Esophagus muscularis mucosa (tissue), 4 donors: ENCODE measurements at regions not wholly inside any gene's neighbourhood (a gene's known extent, or its start where the extent isn't known, plus 50 kb on each side); places are given as distances from the start of the nearest gene placed in this dataset.
"Not testable (repeated sequence)": the region's sequence is repeated elsewhere in the genome, so short reads cannot be mapped to it uniquely, and the experiment has no call there.

ENCODE experiments used
- DNase-seq: peaks from one replicate; pipeline ENCODE4 v3.0.0-alpha.2; 2017; ENCODE audit errors: extremely low spot score
- H3K27ac ChIP-seq, 4 donors: fragments of 200-600 bp; sonication (generic); replicated peaks in 1 of 4; 1 replicate in 3 of 4; 2 replicates in 1 of 4; pipeline ENCODE4 v1.5.1; 2016 to 2019; ENCODE audit warnings: mild to moderate bottlenecking in 1 of 4
- H3K27me3 ChIP-seq, 4 donors: fragments of 200-600 bp; sonication (generic); one replicate each; pipeline versions ENCODE4 v1.5.1 to v1.6.0; 2016 to 2019
- H3K36me3 ChIP-seq, 4 donors: fragments of 200-600 bp; sonication (generic); one replicate each; pipeline ENCODE4 v1.5.1; 2016 to 2019
- H3K4me1 ChIP-seq, 4 donors: fragments of 200-600 bp; sonication (generic); one replicate each; pipeline ENCODE4 v1.5.1; 2016 to 2019
- H3K4me3 ChIP-seq, 4 donors: fragments of 200-600 bp; sonication (generic); 1 replicate in 2 of 4; 2 replicates in 2 of 4; pipeline ENCODE4 v1.5.1; 2016 to 2019; ENCODE audit warnings: mild to moderate bottlenecking in 4 of 4, moderate library complexity in 1 of 4
- H3K9me3 ChIP-seq, 4 donors: fragments of 200-600 bp; sonication (generic); 1 replicate in 3 of 4; 2 replicates in 1 of 4; pipeline ENCODE4 v1.5.1; 2016 to 2019
- CTCF ChIP-seq, 3 experiments: fragments of 200-600 bp in 2 of 3; fragments of 450-650 bp in 1 of 3; sonication (generic) in 2 of 3; IDR thresholded peaks; one replicate each; pipeline ENCODE4 v1.5.1; 2017 to 2019; ENCODE audit warnings: antibody characterized with exemption in 3 of 3, mild to moderate bottlenecking in 2 of 3, moderate library complexity in 1 of 3
- EP300 ChIP-seq: sonication (generic); formaldehyde crosslinking; IDR thresholded peaks from one replicate; pipeline ENCODE4 v1.6.1; 2017; ENCODE audit warnings: antibody characterized with exemption
- POLR2A ChIP-seq: fragments of 450-650 bp; IDR thresholded peaks from one replicate; pipeline ENCODE4 v1.6.1; 2017; ENCODE audit warnings: antibody characterized with exemption, moderate library complexity, mild to moderate bottlenecking, low read depth
- POLR2AphosphoS5 ChIP-seq, 2 donors: sonication (generic); formaldehyde crosslinking; IDR thresholded peaks; one replicate each; pipeline ENCODE4 v1.6.1; 2017; ENCODE audit warnings: antibody characterized with exemption in 2 of 2
- WGBS: methylation state at CpG from one replicate; pipeline ENCODE4 v1.1.5; 2018; 5-methylcytosine and 5-hydroxymethylcytosine counted together
- intact Hi-C: fragments of 100-400 bp; cut with DNase I; formaldehyde crosslinking; loops from one replicate; pipeline ENCODE4 v1.15.1; 2023

DNA sequence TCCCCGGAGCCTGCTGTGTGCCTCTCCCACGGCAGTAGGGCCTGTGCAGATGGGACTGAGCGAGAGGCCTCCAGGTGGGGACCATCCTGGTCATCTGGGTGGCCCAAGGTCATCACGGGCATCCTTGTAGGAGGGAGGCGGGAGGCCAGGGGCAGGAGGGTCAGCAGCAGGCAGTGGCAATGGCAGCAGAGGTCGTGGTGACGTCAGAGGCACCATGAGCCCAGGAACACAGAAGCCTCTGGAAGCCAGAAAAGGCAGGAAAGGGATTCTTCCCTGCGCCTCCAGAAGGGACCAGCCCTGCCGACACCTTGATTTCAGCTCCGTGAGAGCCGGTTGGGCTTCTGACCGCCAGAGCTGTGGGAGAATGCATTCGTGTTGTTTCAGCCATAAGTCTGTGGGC lies 190.3 kb downstream of the BANP start:
- peaks cover 0 to 20% (median 16%) of the 10 kb centered on the region in 4 donors for H3K9me3 ChIP-seq
- H3K27ac ChIP-seq: no peak overlapping the region
- H3K4me1 ChIP-seq: peaks cover 0 to 4% (median 2%) of the 10 kb centered on the region in 4 donors
- H3K27me3 ChIP-seq: no peaks in the 10 kb centered on the region
- no peak overlapping the region for H3K4me3 ChIP-seq
- intact Hi-C loops: no loop called here
- H3K36me3 ChIP-seq: no peaks in the 10 kb centered on the region
- WGBS: 91% methylated on average over 11 of the region's 13 CpGs
- no peak for TF ChIP-seq CTCF (IDR thresholded peaks at IDR 0.05)
- no peak for TF ChIP-seq POLR2AphosphoS5 (IDR thresholded peaks at IDR 0.05)
- TF ChIP-seq POLR2A: no peak
- TF ChIP-seq EP300: no peak
- no peak for DNase-seq

DNA sequence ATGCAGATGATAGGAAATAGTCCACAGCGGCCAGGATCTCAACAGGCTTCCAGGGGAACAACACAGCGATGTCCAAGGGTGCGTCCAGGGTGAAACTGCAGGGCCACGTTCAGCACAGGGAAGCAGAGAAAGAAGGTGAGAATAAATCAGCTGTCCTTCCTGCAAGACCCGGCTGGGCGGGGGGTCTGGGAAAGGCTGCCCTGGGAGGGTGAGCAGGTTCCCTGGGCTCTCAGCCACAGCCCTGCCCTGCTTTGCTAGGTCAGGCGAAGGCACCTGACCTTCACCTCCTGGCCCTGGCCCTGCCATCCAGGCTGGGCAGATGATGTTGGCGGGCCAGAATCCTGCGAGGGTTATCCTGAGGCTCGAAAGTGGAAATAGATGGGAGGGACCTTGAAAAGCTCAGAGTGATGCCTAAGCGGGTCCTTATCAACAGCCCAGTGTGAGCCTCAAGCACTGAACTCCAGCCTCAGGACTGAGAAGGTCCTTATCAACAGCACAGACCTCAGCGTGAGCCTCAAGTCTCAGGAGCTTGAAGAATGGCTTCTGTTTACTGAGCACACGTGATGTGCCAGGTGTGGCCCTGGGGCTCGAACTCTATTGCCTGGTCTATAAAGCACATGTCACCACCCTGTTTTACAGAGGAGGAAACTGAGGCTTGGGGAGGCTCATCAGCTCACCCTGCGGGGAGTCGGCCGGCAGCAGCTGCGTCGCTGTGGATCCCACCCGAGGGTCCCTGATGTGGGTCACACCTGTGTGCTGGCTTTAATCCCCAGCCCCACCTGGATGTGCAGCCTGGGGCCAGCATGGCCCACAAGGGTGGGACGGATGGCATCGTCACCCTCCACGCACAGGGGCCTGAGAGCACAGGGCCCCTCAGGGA lies 191.1 kb downstream of the BANP start:
- 88% methylated on average over 14 of the region's 23 CpGs for WGBS
- H3K36me3 ChIP-seq, intact Hi-C loops, DNase-seq, H3K4me1 ChIP-seq, H3K27ac ChIP-seq, H3K27me3 ChIP-seq, H3K4me3 ChIP-seq: not testable (repeated sequence)
- H3K9me3 ChIP-seq: peaks cover 0 to 20% (median 16%) of the 10 kb centered on the region in 4 donors

DNA sequence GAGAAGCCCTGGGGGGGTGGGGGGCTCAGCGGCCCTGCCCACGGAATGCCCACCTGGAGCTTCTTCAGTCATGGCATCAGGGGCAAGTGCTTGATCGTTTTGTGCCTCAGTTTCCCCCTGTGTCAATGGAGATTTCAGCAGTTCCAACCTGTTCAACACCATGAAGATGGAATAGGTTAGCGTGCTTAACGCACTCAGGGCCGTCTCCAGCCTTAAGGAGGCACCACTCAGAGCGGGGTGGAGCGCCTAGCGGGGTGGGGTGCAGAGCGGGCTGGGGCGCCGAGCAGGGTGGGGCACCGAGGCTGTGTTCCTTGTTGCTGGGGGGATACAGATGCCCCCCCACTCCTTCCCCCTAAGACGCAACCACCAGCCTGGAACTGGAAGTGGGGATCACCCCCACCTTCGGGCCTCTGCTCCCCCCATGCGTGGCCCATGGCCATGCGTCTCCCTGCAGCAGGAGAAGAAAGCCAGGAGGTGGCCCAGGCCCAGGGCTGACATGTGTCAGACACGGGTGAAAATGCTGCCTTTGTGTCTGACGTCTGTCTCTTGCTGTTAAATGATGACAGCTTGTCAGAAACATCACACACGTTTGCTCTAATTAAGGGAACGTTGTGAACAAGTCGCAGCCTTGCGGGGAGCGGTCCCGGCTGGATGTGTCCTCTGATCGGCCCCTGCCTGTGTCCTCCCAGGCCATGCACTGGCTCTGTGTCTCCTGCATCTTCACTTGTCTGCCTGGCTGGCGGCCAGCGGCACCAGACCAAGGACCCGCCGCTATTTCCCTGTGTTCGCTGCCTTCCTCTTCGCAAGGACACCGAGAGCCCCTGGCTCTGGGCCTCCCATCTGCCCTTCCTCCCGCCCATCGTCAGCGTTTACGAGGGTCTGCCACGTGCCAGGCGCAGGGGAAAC lies 192.1 kb downstream of the BANP start:
- DNase-seq, H3K27me3 ChIP-seq, intact Hi-C loops, H3K36me3 ChIP-seq, H3K4me1 ChIP-seq, H3K27ac ChIP-seq, H3K4me3 ChIP-seq: not testable (repeated sequence)
- 77% methylated on average over 12 of the region's 39 CpGs for WGBS
- peaks cover 0 to 15% (median 13%) of the 10 kb centered on the region in 4 donors for H3K9me3 ChIP-seq

- H3K36me3 ChIP-seq: no peaks in the 10 kb centered on the region
- H3K9me3 ChIP-seq: peaks cover 0 to 8% (median 6%) of the 10 kb centered on the region in 4 donors
- peaks cover 0 to 4% (median 2%) of the 10 kb centered on the region in 4 donors for H3K4me1 ChIP-seq
- TF ChIP-seq POLR2A (no peak), EP300 (no peak), POLR2AphosphoS5 (IDR thresholded peaks at IDR 0.05) (no peak), CTCF (IDR thresholded peaks at IDR 0.05) (no peak)
- 75% methylated on average over 20 of the region's 21 CpGs for WGBS
- intact Hi-C loops: no loop called here
- no peaks in the 10 kb centered on the region for H3K27me3 ChIP-seq
- DNase-seq: no peak
- H3K4me3 ChIP-seq: no peak overlapping the region
- no peak overlapping the region for H3K27ac ChIP-seq
Measured at GRCh38 chr16:88144028-88144511, 192.8 kb downstream of the BANP start.

- intact Hi-C loops, H3K27ac ChIP-seq: not testable (repeated sequence)
- 86% methylated on average over 8 of the region's 13 CpGs for WGBS
Measured at GRCh38 chr16:88145376-88145775, 194.1 kb downstream of the BANP start.

GRCh38 chr16:88145824-88146405 lies 194.7 kb downstream of the BANP start:
- DNase-seq, H3K4me1 ChIP-seq, H3K9me3 ChIP-seq, intact Hi-C loops, H3K36me3 ChIP-seq, H3K27ac ChIP-seq, H3K27me3 ChIP-seq, H3K4me3 ChIP-seq: not testable (repeated sequence)
- WGBS: 88% methylated on average over 16 of the region's 21 CpGs

More at GRCh38 chr16:88145376-88145775, 194.1 kb downstream of the BANP start:
- H3K9me3 ChIP-seq, H3K36me3 ChIP-seq, H3K27me3 ChIP-seq, H3K4me1 ChIP-seq, H3K4me3 ChIP-seq, DNase-seq: not testable (repeated sequence)

DNA sequence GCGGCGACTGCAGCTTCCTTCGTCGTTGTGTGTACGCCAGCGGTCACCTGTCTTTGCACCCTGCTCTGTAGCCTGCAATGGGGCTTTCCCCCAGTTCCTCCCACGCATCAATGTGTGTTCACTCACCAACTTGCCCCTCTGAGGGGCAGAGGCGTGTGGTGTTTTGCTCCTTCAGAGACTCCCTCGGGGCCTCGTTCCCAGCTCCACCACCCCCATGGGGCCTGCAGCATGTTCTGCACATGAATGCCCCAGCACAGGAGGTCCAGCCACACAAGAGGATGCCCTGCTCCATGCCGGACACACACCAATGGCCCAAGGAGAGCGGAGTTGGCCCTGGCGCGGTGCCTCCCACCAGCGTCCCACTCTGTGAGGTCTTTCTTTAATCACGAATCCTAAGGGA lies 196.8 kb downstream of the BANP start:
- DNase-seq, H3K27ac ChIP-seq, H3K4me3 ChIP-seq, intact Hi-C loops, H3K9me3 ChIP-seq, H3K36me3 ChIP-seq, H3K27me3 ChIP-seq: not testable (repeated sequence)
- H3K4me1 ChIP-seq: peaks cover 0 to 31% (median 26%) of the 10 kb centered on the region in 4 donors
- WGBS: 90% methylated on average over 16 of the region's 16 CpGs

- H3K36me3 ChIP-seq, H3K27me3 ChIP-seq, H3K27ac ChIP-seq, H3K4me3 ChIP-seq, intact Hi-C loops, H3K9me3 ChIP-seq, DNase-seq: not testable (repeated sequence)
- peaks cover 0 to 33% (median 27%) of the 10 kb centered on the region in 4 donors for H3K4me1 ChIP-seq
- no CpG with 5 or more reads among the region's 11 CpGs for WGBS
Measured at GRCh38 chr16:88148682-88149081, 197.4 kb downstream of the BANP start.

DNA sequence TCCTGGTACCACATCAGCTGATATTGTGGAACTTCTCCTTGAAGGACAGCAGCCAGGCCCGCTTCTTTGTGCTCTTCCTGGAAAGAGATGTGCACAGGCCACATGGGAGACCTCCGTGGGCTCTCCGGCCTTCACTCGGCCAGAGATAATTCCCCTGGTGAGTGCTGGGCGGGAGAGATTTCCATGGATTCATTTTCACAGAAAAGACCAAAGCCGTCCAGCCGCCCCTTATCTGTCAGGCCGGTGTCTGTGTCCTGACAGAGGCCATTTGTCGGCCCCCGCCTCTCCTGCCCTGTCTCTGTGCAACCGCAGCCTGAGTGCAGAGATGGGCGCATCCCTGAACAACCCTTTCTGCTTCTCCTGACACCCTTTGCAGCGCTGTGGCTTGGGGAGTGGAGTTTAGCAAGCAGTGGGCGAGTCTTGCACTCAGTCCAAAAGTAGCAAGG lies 197.9 kb downstream of the BANP start:
- H3K27ac ChIP-seq, DNase-seq, H3K36me3 ChIP-seq, H3K9me3 ChIP-seq, intact Hi-C loops, H3K4me3 ChIP-seq, H3K27me3 ChIP-seq: not testable (repeated sequence)
- WGBS: 73% methylated on average over 10 of the region's 14 CpGs
- H3K4me1 ChIP-seq: peaks cover 0 to 30% (median 26%) of the 10 kb centered on the region in 4 donors
